ENCODE measurements at regions not wholly inside any gene's neighbourhood (a gene's known extent, or its start where the extent isn't known, plus 50 kb on each side); places are given as distances from the start of the nearest gene placed in this dataset.

- TF ChIP-seq CTCF (IDR thresholded peaks at IDR 0.05): no peak
- TF ChIP-seq POLR2A (IDR thresholded peaks at IDR 0.05): no peak
Observed at GRCh38 chr2:35820391-35820790, 535.2 kb upstream of the CRIM1 start.

Measured in right lobe of liver (tissue), 4 donors.